ENCODE measurements at regions not wholly inside any gene's neighbourhood (a gene's known extent, or its start where the extent isn't known, plus 50 kb on each side); places are given as distances from the start of the nearest gene placed in this dataset.

DNA sequence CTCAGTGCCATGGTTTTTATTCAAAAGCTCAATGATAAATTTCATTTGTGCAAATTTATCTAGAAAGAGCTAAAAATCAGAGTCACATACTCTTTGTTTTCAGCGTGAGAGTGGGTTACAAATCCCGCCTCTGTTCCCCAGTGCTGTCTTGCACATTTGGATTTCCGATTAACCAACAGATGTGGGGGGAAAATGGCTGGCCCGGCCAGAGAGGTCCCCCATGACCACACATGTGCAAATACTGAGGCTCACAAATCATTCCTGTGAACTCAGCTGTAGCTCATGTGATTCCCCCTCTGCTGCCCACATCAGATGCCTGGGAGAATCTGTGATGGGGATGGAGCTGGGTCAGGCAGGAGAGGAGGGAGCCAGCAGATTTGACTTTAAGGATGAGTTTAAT is 168.7 kb downstream of the PAX1 start:
- TF ChIP-seq, protein P1, sequence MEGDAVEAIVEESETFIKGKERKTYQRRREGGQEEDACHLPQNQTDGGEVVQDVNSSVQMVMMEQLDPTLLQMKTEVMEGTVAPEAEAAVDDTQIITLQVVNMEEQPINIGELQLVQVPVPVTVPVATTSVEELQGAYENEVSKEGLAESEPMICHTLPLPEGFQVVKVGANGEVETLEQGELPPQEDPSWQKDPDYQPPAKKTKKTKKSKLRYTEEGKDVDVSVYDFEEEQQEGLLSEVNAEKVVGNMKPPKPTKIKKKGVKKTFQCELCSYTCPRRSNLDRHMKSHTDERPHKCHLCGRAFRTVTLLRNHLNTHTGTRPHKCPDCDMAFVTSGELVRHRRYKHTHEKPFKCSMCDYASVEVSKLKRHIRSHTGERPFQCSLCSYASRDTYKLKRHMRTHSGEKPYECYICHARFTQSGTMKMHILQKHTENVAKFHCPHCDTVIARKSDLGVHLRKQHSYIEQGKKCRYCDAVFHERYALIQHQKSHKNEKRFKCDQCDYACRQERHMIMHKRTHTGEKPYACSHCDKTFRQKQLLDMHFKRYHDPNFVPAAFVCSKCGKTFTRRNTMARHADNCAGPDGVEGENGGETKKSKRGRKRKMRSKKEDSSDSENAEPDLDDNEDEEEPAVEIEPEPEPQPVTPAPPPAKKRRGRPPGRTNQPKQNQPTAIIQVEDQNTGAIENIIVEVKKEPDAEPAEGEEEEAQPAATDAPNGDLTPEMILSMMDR (IDR thresholded peaks at IDR 0.05): no peak
- TF ChIP-seq CREB1 (CRISPR knock-in tag; IDR thresholded peaks at IDR 0.05) (no peak), IRF2 (CRISPR knock-in tag; IDR thresholded peaks at IDR 0.05; ENCODE audit: borderline replicate concordance, low read depth) (no peak), ZNF138 (CRISPR knock-in tag; conservative IDR thresholded peaks at IDR 0.05) (no peak)
- TF ChIP-seq, protein P2, sequence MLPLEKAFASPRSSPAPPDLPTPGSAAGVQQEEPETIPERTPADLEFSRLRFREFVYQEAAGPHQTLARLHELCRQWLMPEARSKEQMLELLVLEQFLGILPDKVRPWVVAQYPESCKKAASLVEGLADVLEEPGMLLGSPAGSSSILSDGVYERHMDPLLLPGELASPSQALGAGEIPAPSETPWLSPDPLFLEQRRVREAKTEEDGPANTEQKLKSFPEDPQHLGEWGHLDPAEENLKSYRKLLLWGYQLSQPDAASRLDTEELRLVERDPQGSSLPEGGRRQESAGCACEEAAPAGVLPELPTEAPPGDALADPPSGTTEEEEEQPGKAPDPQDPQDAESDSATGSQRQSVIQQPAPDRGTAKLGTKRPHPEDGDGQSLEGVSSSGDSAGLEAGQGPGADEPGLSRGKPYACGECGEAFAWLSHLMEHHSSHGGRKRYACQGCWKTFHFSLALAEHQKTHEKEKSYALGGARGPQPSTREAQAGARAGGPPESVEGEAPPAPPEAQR (CRISPR knock-in tag; IDR thresholded peaks at IDR 0.05): no peak
- TF ChIP-seq, protein P3, sequence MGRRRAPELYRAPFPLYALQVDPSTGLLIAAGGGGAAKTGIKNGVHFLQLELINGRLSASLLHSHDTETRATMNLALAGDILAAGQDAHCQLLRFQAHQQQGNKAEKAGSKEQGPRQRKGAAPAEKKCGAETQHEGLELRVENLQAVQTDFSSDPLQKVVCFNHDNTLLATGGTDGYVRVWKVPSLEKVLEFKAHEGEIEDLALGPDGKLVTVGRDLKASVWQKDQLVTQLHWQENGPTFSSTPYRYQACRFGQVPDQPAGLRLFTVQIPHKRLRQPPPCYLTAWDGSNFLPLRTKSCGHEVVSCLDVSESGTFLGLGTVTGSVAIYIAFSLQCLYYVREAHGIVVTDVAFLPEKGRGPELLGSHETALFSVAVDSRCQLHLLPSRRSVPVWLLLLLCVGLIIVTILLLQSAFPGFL (CRISPR knock-in tag; IDR thresholded peaks at IDR 0.05; ENCODE audit: borderline replicate concordance): no peak
- TF ChIP-seq, protein P4, sequence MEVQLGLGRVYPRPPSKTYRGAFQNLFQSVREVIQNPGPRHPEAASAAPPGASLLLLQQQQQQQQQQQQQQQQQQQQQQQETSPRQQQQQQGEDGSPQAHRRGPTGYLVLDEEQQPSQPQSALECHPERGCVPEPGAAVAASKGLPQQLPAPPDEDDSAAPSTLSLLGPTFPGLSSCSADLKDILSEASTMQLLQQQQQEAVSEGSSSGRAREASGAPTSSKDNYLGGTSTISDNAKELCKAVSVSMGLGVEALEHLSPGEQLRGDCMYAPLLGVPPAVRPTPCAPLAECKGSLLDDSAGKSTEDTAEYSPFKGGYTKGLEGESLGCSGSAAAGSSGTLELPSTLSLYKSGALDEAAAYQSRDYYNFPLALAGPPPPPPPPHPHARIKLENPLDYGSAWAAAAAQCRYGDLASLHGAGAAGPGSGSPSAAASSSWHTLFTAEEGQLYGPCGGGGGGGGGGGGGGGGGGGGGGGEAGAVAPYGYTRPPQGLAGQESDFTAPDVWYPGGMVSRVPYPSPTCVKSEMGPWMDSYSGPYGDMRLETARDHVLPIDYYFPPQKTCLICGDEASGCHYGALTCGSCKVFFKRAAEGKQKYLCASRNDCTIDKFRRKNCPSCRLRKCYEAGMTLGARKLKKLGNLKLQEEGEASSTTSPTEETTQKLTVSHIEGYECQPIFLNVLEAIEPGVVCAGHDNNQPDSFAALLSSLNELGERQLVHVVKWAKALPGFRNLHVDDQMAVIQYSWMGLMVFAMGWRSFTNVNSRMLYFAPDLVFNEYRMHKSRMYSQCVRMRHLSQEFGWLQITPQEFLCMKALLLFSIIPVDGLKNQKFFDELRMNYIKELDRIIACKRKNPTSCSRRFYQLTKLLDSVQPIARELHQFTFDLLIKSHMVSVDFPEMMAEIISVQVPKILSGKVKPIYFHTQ (CRISPR knock-in tag; IDR thresholded peaks at IDR 0.05): no peak
